ENCODE measurements at regions not wholly inside any gene's neighbourhood (a gene's known extent, or its start where the extent isn't known, plus 50 kb on each side); places are given as distances from the start of the nearest gene placed in this dataset.

DNA sequence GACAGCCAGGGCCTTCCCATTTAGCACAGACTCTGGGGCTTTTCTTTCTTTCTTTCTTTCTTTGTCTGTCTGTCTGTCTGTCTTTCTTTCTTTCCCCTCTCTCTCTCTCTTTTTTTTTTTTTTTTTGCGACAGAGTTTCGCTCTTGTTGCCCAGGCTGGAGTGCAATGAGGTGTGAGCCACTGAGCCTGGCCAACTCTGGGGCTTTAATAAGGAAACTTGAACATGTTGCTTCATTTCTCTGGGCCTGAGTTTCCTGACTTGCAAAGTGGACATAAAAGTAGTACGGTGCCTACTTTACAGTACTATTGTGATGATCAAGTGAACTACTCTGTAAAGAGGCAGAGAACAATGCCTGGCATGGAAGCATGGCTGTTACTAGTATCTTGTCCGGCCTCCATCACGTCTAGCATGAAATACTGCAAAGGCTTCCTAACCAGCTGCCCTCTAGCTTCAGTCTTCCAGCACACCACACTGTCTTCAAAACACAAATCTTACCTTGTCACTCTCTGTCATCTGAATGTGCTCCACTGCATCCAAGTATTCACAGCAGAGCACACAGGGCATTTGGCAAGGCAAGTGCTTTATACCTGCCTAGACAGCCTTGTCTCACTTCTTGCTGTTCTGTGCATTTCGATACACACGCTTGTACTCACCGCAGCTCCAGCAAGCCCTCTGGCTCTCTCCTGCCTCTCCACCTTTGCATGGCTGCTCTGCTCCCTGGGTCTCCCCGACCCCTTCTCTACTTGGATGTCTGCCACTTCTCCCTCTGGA, 96.7 kb downstream of the IRF2BPL start:
- no peak for TF ChIP-seq POLR2A (IDR thresholded peaks at IDR 0.05; ENCODE audit: low read length)
- no peak for TF ChIP-seq GATA1 (IDR thresholded peaks at IDR 0.05; ENCODE audit: low read depth, low read length)

All from erythroblast (primary cell).